H1 (cell line): ENCODE measurements at regions not wholly inside any gene's neighbourhood (a gene's known extent, or its start where the extent isn't known, plus 50 kb on each side); places are given as distances from the start of the nearest gene placed in this dataset.
A peak's percentile ranks its signal among the peaks of the same experiment; 100 is the strongest.

ENCODE experiments used
- CEBPB ChIP-seq: IDR thresholded peaks from 2 replicates; pipeline ENCODE4 v1.6.1; 2012; ENCODE audit warnings: low read depth, low read length
- CHD7 ChIP-seq: fragments of 300-600 bp; sonication (generic); IDR thresholded peaks from 2 replicates; pipeline ENCODE4 v1.7.1; 2012; ENCODE audit warnings: low read length, moderate library complexity, mild to moderate bottlenecking, inconsistent platforms; ENCODE audit not compliant: insufficient replicate concordance
- CTBP2 ChIP-seq: IDR thresholded peaks from 2 replicates; pipeline ENCODE4 v1.7.0; 2011; ENCODE audit warnings: borderline replicate concordance, mild to moderate bottlenecking, moderate library complexity, mixed read lengths, low read length; ENCODE audit not compliant: insufficient read depth, insufficient read length
- EP300 ChIP-seq, 2 experiments: IDR thresholded peaks; 1 replicate in 1 of 2; 2 replicates in 1 of 2; pipeline ENCODE4 v1.6.1; 2011 to 2012; ENCODE audit warnings: low read depth in 2 of 2, low read length in 2 of 2, mild to moderate bottlenecking in 2 of 2, borderline replicate concordance in 1 of 2, inconsistent platforms in 1 of 2, moderate library complexity in 1 of 2
- KDM5A ChIP-seq: fragments of 200-600 bp; IDR thresholded peaks from 2 replicates; pipeline ENCODE4 v1.7.1; 2012; ENCODE audit warnings: mild to moderate bottlenecking, low read length, inconsistent platforms, mixed read lengths
- RAD21 ChIP-seq, 2 experiments: IDR thresholded peaks in 1 of 2; conservative IDR thresholded peaks in 1 of 2; 2 replicates each; pipeline ENCODE4 v1.6.1; 2011; ENCODE audit warnings: low read depth in 2 of 2, low read length in 2 of 2, improper control_type of control experiment in 1 of 2, inconsistent platforms in 1 of 2, mild to moderate bottlenecking in 1 of 2, moderate library complexity in 1 of 2
- SIRT6 ChIP-seq: IDR thresholded peaks from one replicate; pipeline ENCODE4 v1.7.1; 2012; ENCODE audit warnings: low read length, inconsistent platforms
- TBP ChIP-seq: IDR thresholded peaks from 2 replicates; pipeline ENCODE4 v1.6.1; 2011; ENCODE audit warnings: low read depth, low read length, improper control_type of control experiment
- YY1 ChIP-seq: IDR thresholded peaks from 2 replicates; pipeline ENCODE4 v1.6.1; 2011; ENCODE audit warnings: low read depth, mild to moderate bottlenecking, low read length

DNA sequence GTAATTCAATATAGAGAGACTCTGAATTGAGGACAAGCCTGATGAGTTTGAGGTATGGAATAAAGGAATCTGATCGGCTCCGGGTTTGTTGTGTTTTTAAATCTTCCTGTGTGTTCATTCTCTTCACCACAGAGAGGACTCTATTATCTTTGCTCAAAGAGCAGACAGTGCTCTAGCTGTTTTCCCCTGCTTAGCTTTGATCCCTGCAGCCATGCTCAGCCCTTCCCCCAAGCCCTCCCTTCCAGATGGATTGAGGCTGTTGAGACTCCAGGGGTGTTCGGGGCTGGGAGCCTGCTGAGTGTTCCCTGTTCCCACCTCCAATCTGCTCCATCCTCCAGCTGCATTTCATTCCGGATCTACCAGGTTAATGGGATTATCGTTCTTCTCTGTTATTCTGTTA, 74.2 kb upstream of the CXADR start (continued):
- TF ChIP-seq CHD7 (peak; percentile 20), CTBP2 (peak; percentile 38), EP300 (IDR thresholded peaks at IDR 0.05; ENCODE audit: borderline replicate concordance in 1 of 2, low read depth in 2 of 2, low read length in 2 of 2) (peak in 1 of 2 experiments; percentile 37; a peak in 1 of 3 replicates), YY1 (0 out of 2 replicates have a peak, but pooled peaks have one; percentile 34), CEBPB (no peak), RAD21 (IDR thresholded peaks at IDR 0.05 in 1 of 2, conservative IDR thresholded peaks at IDR 0.05 in 1 of 2; ENCODE audit: low read depth in 2 of 2, low read length in 2 of 2) (0 out of 4 replicates have a peak, but pooled peaks of 1 of the 2 experiments have one; percentile 9), SIRT6 (no peak), TBP (no peak), KDM5A (no peak)
- TF ChIP-seq, all 59 proteins: peak for 9
